Activated CD8-positive, alpha-beta T cell treated with anti-CD3 and anti-CD28 coated beads for 36 hours (primary cell): ENCODE measurements at regions not wholly inside any gene's neighbourhood (a gene's known extent, or its start where the extent isn't known, plus 50 kb on each side); places are given as distances from the start of the nearest gene placed in this dataset.

ENCODE experiments used
- ATAC-seq: fragments of 200-7000 bp; cut with Tn5 transposase; one replicate; pipeline ENCODE4 v1.10.0; 2021; ENCODE audit warnings: mild to moderate bottlenecking, moderate library complexity
- CTCF ChIA-PET: fragments of 350-600 bp; sonication (Branson Sonifier 250); formaldehyde crosslinking; loops from one replicate; lab custom pipeline; 2021; ENCODE audit warnings: antibody characterized with exemption; lab: Charles Lee
- POLR2A ChIA-PET: fragments of 350-600 bp; sonication (Branson Sonifier 250); formaldehyde crosslinking; loops from one replicate; lab custom pipeline; 2021; ENCODE audit warnings: antibody characterized with exemption; lab: Charles Lee
- DNase-seq: peaks from one replicate; pipeline ENCODE4 v3.0.0-alpha.2; 2020
- H3K27ac Mint-ChIP-seq: one replicate; pipeline ENCODE4 v1.8.0; 2021; ENCODE audit warnings: mild to moderate bottlenecking, mixed read lengths
- H3K27me3 Mint-ChIP-seq: one replicate; pipeline ENCODE4 v1.8.0; 2021; ENCODE audit warnings: mixed read lengths
- H3K36me3 Mint-ChIP-seq: one replicate; pipeline ENCODE4 v1.8.0; 2021; ENCODE audit warnings: low read depth, mixed read lengths
- H3K4me1 Mint-ChIP-seq: one replicate; pipeline ENCODE4 v1.8.0; 2021; ENCODE audit warnings: low read depth, mixed read lengths
- H3K4me3 Mint-ChIP-seq: one replicate; pipeline ENCODE4 v1.8.0; 2021; ENCODE audit warnings: mild to moderate bottlenecking, moderate library complexity, mixed read lengths
- H3K9me3 Mint-ChIP-seq: one replicate; pipeline ENCODE4 v1.8.0; 2021; ENCODE audit warnings: mixed read lengths
- intact Hi-C: fragments of 100-400 bp; cut with micrococcal nuclease; formaldehyde crosslinking; loops from one replicate; pipeline ENCODE4 v1.10.0; 2022
- TF ChIP-seq, protein P1 (sequence below): fragments of 200-600 bp; IDR thresholded peaks from one replicate; pipeline ENCODE4 v1.8.0; 2022; ENCODE audit warnings: antibody characterized with exemption, mild to moderate bottlenecking

GRCh38 chr2:167790189-167790588, 457.2 kb downstream of the STK39 start:
- ATAC-seq = no peak
- DNase-seq = no peak
- no peaks in the 10 kb centered on the region for H3K36me3 Mint-ChIP-seq
- ChIA-PET CTCF (no interaction called here), POLR2A (no interaction called here)
- TF ChIP-seq, protein P1, sequence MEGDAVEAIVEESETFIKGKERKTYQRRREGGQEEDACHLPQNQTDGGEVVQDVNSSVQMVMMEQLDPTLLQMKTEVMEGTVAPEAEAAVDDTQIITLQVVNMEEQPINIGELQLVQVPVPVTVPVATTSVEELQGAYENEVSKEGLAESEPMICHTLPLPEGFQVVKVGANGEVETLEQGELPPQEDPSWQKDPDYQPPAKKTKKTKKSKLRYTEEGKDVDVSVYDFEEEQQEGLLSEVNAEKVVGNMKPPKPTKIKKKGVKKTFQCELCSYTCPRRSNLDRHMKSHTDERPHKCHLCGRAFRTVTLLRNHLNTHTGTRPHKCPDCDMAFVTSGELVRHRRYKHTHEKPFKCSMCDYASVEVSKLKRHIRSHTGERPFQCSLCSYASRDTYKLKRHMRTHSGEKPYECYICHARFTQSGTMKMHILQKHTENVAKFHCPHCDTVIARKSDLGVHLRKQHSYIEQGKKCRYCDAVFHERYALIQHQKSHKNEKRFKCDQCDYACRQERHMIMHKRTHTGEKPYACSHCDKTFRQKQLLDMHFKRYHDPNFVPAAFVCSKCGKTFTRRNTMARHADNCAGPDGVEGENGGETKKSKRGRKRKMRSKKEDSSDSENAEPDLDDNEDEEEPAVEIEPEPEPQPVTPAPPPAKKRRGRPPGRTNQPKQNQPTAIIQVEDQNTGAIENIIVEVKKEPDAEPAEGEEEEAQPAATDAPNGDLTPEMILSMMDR = no peak
- H3K27ac Mint-ChIP-seq = no peak overlapping the region
- peaks cover 2% of the 10 kb centered on the region for H3K27me3 Mint-ChIP-seq
- no peak overlapping the region for H3K4me3 Mint-ChIP-seq
- intact Hi-C loops = no loop called here
- no peaks in the 10 kb centered on the region for H3K9me3 Mint-ChIP-seq
- H3K4me1 Mint-ChIP-seq = no peaks in the 10 kb centered on the region

DNA sequence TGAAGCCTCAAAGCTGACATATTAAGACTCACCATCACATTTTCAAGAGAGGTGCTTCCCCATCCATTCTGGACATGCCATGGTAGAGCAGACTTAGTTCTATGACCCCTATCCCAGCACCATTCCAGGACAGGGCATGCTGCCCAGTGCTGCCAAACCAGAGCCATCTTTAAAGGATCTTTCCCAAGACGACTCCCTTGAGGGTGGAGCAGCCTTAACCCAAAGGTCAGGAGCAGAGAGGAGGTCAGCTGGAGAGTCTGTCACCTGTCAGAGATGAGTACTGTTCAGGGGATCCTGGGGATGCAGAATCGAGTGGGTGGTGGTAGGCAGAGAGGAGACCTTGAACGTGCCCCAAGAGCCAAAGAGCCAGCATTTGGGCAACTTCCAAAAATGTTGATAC, 459.8 kb downstream of the STK39 start:
- Mint-ChIP-seq H3K27me3 (peaks cover 2% of the 10 kb centered on the region), H3K4me1 (no peaks in the 10 kb centered on the region), H3K4me3 (no peak overlapping the region), H3K9me3 (no peaks in the 10 kb centered on the region), H3K27ac (no peak overlapping the region), H3K36me3 (no peaks in the 10 kb centered on the region)
- CTCF ChIA-PET = no interaction called here
- ATAC-seq (no peak), DNase-seq (no peak)
- TF ChIP-seq, protein P1 = no peak
- intact Hi-C loops = no loop called here
- POLR2A ChIA-PET = no interaction called here

- CTCF ChIA-PET = no interaction called here
- Mint-ChIP-seq H3K4me1 (no peaks in the 10 kb centered on the region), H3K9me3 (no peaks in the 10 kb centered on the region), H3K4me3 (no peak overlapping the region), H3K36me3 (no peaks in the 10 kb centered on the region), H3K27ac (no peak overlapping the region), H3K27me3 (peaks cover 2% of the 10 kb centered on the region)
- DNase-seq (no peak), ATAC-seq (no peak)
- TF ChIP-seq, protein P1 = no peak
- POLR2A ChIA-PET = no interaction called here
- intact Hi-C loops = no loop called here
Measured at GRCh38 chr2:167787021-167787420, 460.4 kb downstream of the STK39 start.

DNA sequence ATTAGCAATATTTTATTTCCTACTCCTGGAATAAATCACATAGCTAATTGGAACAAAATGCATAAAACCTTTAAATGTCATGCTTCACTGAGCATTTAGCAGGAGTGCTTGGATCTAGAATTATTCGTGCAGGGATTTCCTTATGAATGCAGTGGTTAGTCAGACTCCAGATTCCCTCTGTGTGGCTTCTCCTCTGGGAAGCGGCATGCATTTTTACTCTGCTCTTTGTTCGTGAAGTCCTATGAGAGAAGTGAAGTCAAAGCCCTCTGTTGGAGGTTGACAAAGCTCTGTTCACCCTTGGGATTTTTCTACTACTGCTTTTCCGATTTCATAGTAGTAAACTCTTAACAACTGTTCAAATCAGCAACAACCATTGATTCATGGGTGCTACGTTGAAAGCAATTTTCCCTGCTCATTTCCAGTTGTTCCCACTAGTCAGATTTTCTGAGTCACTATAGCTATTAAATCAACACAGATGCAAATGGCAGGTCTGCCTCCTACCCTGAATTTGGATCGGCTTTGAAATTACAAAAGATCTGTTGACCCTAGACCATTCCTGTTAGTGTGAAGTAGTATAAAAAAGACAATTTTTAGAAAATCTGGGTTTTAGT, 461.7 kb downstream of the STK39 start:
- ATAC-seq = no peak
- Mint-ChIP-seq H3K27ac (no peak overlapping the region), H3K4me1 (no peaks in the 10 kb centered on the region), H3K36me3 (no peaks in the 10 kb centered on the region), H3K27me3 (peaks cover 2% of the 10 kb centered on the region), H3K4me3 (no peak overlapping the region), H3K9me3 (no peaks in the 10 kb centered on the region)
- DNase-seq = no peak
- TF ChIP-seq, protein P1 = no peak
- ChIA-PET POLR2A (no interaction called here), CTCF (no interaction called here)
- intact Hi-C loops = no loop called here

GRCh38 chr2:167784084-167784425, 463.3 kb downstream of the STK39 start:
- TF ChIP-seq, protein P1 = no peak
- ChIA-PET POLR2A (no interaction called here), CTCF (no interaction called here)
- Mint-ChIP-seq H3K4me3 (no peak overlapping the region), H3K27ac (no peak overlapping the region), H3K27me3 (no peaks in the 10 kb centered on the region), H3K9me3 (no peaks in the 10 kb centered on the region), H3K4me1 (no peaks in the 10 kb centered on the region), H3K36me3 (no peaks in the 10 kb centered on the region)
- DNase-seq (no peak), ATAC-seq (no peak)
- intact Hi-C loops = loop anchor here (5.0 kb wide), 1 partner anchor 342 kb away; no protein-coding TSS in a partner anchor
